ENCODE measurements at regions not wholly inside any gene's neighbourhood (a gene's known extent, or its start where the extent isn't known, plus 50 kb on each side); places are given as distances from the start of the nearest gene placed in this dataset.

DNA sequence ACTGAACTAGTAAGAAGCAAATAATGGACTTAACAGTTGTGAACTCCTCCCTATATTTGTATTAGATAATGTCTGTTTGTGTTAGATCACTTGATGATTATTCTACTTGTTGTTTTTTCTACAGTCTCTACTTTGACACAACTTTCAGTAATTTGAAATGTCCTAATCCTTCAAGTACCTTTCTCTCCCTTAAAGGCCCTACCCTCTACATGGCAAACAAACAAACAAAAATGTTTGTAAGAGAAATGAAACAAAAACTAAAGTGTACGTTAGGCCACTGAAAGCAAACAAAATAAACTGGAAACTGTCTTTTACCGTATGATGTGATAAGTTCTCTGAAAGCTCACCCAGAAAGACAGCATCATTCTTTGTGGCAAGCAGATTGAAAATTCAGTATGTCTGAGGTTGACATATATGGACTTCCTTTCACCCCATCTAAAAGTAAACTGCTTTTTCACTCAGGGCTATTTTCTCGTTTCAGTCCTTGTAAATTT, 255.9 kb upstream of the SNX7 start:
- intact Hi-C loops (cut with micrococcal nuclease), result no loop called here
- no peaks in the 10 kb centered on the region for H3K27me3 Mint-ChIP-seq (ENCODE audit: low read depth)
- H3K4me3 Mint-ChIP-seq, result no peak overlapping the region
- DNase-seq, result no peak
- H3K9me3 Mint-ChIP-seq, result no peaks in the 10 kb centered on the region
- no peaks in the 10 kb centered on the region for H3K36me3 Mint-ChIP-seq (ENCODE audit: low read depth)
- CTCF ChIA-PET, result no interaction called here
- H3K27ac Mint-ChIP-seq, result no peak overlapping the region
- H3K4me1 Mint-ChIP-seq (ENCODE audit: low read depth), result no peaks in the 10 kb centered on the region

DNA sequence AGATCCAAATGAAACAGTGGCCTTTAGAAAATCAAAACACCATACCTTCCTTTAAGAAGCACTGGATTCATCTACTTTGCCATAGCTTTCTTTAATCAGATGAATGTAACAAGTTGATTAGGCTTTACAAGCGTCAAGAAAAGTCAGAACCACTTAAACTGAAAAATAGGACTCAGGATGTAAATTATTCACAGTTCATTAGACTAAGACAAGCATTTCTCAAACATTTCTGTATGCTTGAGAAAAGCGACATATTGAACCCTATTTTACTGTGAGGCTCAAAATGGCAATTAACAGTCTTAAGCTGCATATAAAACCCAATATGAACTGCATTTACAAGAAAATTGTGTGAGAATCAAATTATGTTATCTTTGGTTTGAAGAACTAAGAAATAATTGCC, 256.7 kb upstream of the SNX7 start:
- no peaks in the 10 kb centered on the region for H3K36me3 Mint-ChIP-seq (ENCODE audit: low read depth)
- no peak overlapping the region for H3K27ac Mint-ChIP-seq
- CTCF ChIA-PET, result no interaction called here
- H3K4me3 Mint-ChIP-seq, result no peak overlapping the region
- intact Hi-C loops (cut with micrococcal nuclease), result no loop called here
- DNase-seq, result no peak
- H3K4me1 Mint-ChIP-seq (ENCODE audit: low read depth), result no peaks in the 10 kb centered on the region
- H3K27me3 Mint-ChIP-seq (ENCODE audit: low read depth), result no peaks in the 10 kb centered on the region
- no peaks in the 10 kb centered on the region for H3K9me3 Mint-ChIP-seq

DNA sequence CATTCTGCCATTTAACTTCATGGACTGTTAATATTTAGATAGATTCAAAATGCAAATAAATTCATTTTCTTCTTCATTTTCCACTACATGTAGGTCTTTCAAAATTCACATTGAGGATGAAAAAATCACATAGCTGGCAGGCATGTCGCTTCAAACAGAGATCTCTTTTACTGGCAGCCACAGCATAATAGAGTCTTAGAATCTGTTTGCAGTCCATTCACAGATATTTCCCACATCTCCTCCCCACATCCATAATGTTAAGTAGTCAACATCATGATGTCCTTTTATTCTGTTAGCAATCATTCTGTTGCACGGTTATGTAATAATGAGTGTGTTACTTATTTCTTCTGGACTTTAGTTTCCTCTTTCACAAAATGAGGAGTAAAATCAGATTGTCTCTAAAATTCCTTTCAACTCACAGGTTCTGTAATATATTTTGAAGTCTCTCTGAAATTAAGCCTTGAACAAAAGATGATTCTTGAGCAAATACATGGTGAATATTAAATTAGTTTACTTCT, 257.5 kb upstream of the SNX7 start:
- H3K9me3 Mint-ChIP-seq, result no peaks in the 10 kb centered on the region
- H3K27ac Mint-ChIP-seq, result no peak overlapping the region
- H3K4me3 Mint-ChIP-seq, result no peak overlapping the region
- no peaks in the 10 kb centered on the region for H3K4me1 Mint-ChIP-seq (ENCODE audit: low read depth)
- intact Hi-C loops (cut with micrococcal nuclease), result no loop called here
- DNase-seq, result no peak
- CTCF ChIA-PET, result no interaction called here
- no peaks in the 10 kb centered on the region for H3K27me3 Mint-ChIP-seq (ENCODE audit: low read depth)
- no peaks in the 10 kb centered on the region for H3K36me3 Mint-ChIP-seq (ENCODE audit: low read depth)

DNA sequence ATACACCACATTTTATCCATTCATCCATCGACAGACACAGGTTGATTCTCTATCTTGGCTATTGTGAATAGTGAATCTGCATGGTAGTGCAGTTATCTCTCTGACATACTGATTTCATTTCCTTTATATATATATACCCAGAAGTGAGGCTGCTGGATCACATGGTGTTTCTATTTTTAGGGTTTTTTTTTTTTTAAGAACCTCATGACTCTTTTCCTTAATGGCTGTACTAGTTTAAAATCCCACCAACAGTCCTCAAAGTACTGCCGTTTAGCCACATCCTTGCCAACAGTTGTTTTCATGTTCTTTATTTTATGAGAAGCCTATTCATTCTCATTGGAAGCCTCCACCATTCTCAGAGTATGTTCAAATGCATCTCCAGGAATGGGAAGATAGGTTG, 258.7 kb upstream of the SNX7 start:
- Mint-ChIP-seq H3K9me3 (no peaks in the 10 kb centered on the region), H3K4me3 (no peak overlapping the region), H3K27me3 (ENCODE audit: low read depth) (no peaks in the 10 kb centered on the region), H3K27ac (no peak overlapping the region), H3K36me3 (ENCODE audit: low read depth) (no peaks in the 10 kb centered on the region), H3K4me1 (ENCODE audit: low read depth) (no peaks in the 10 kb centered on the region)
- DNase-seq, result no peak
- CTCF ChIA-PET, result no interaction called here
- intact Hi-C loops (cut with micrococcal nuclease), result no loop called here

DNA sequence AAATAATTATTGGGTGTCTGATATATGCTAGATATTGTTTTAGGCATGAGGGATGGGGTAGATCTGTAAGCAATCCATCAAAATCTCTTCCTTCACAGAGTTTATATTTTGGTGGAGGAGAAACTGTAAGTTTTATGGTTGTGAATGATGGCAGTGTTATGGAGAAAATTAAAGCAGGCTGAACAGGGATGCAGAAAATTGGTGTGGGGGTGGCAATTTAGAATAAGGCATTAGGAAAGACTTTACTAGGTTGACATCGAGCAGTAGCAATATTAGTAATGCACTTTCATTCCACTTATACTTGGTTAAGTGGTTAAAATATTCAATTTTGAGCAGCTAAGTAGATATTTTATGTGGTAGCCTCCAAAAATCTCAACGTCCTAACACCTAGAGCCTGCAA, 261.1 kb upstream of the SNX7 start:
- intact Hi-C loops (cut with micrococcal nuclease), result no loop called here
- no peaks in the 10 kb centered on the region for H3K4me1 Mint-ChIP-seq (ENCODE audit: low read depth)
- H3K36me3 Mint-ChIP-seq (ENCODE audit: low read depth), result no peaks in the 10 kb centered on the region
- no peaks in the 10 kb centered on the region for H3K27me3 Mint-ChIP-seq (ENCODE audit: low read depth)
- CTCF ChIA-PET, result interaction anchor here (0.6 kb wide), 1 partner anchor 260 kb away, joined by 3 read pairs; no protein-coding TSS in a partner anchor
- H3K9me3 Mint-ChIP-seq, result no peaks in the 10 kb centered on the region
- H3K4me3 Mint-ChIP-seq, result no peak overlapping the region
- no peak for DNase-seq
- H3K27ac Mint-ChIP-seq, result no peak overlapping the region

DNA sequence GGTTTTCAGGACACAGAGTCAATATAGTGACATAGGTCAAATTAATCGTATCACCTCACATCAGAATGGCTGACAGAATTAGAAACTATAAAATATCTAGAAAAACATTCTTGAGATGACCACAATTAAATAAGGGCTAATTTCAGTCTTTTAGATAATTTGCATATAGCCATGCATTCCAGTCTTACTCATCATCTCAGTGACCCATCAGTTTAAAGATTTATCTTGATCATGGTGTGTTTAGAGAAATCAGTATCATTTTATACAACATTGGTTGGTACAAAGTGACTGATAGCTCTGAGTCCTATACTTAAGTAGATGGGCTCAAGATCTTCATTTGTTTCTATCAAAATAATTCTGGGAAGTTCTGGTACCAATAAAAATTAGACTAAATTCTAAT, 262.3 kb upstream of the SNX7 start:
- no peaks in the 10 kb centered on the region for H3K9me3 Mint-ChIP-seq
- no peaks in the 10 kb centered on the region for H3K4me1 Mint-ChIP-seq (ENCODE audit: low read depth)
- no peaks in the 10 kb centered on the region for H3K27me3 Mint-ChIP-seq (ENCODE audit: low read depth)
- H3K4me3 Mint-ChIP-seq, result no peak overlapping the region
- DNase-seq, result no peak
- intact Hi-C loops (cut with micrococcal nuclease), result no loop called here
- no peaks in the 10 kb centered on the region for H3K36me3 Mint-ChIP-seq (ENCODE audit: low read depth)
- no peak overlapping the region for H3K27ac Mint-ChIP-seq
- CTCF ChIA-PET, result no interaction called here

DNA sequence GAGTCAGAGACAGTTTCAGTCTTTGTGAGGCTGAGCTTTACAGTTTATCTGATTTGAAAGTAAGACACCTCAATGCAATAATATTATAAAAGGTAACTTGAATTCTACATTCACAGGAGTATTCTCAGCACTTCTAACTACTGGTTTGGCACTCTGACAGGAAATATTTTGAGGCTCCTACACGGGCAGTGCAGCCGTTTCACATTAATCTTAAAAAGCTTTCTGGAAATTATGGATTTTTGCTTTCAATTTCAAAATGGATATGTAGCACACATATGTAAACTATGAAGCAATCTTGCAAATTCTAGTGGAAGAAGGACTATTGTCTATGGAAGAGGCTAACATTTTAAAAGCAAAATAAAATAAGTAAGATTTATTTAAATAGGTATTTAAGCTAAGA, 262.9 kb upstream of the SNX7 start:
- no peak for DNase-seq
- Mint-ChIP-seq H3K36me3 (ENCODE audit: low read depth) (no peaks in the 10 kb centered on the region), H3K27ac (no peak overlapping the region), H3K4me1 (ENCODE audit: low read depth) (no peaks in the 10 kb centered on the region), H3K4me3 (no peak overlapping the region), H3K9me3 (no peaks in the 10 kb centered on the region), H3K27me3 (ENCODE audit: low read depth) (no peaks in the 10 kb centered on the region)
- CTCF ChIA-PET, result interaction anchor here (0.5 kb wide), 1 partner anchor 782 kb away, joined by 4 read pairs; no protein-coding TSS in a partner anchor
- intact Hi-C loops (cut with micrococcal nuclease), result no loop called here

DNA sequence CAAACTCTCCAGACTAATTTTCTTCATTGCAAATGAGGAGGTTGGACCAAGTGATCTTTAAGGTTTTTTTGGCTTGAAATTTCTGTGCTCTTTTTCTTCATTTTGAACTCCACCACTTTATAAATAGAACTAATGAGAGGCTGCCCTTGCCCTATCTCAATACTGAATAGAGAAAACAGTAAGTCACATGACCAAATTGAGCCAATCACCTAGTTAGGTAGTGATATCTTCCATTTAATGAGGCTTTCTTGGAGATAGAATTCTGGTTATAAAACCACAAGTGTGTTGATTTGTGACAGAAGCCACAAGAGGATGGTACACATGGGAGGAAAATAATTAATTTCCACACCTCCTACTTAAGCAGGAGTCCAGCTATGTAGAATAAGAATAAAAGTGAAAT, 263.4 kb upstream of the SNX7 start:
- Mint-ChIP-seq H3K9me3 (no peaks in the 10 kb centered on the region), H3K36me3 (ENCODE audit: low read depth) (no peaks in the 10 kb centered on the region), H3K4me3 (no peak overlapping the region), H3K27ac (no peak overlapping the region), H3K27me3 (ENCODE audit: low read depth) (no peaks in the 10 kb centered on the region), H3K4me1 (ENCODE audit: low read depth) (no peaks in the 10 kb centered on the region)
- intact Hi-C loops (cut with micrococcal nuclease), result no loop called here
- CTCF ChIA-PET, result no interaction called here
- no peak for DNase-seq

DNA sequence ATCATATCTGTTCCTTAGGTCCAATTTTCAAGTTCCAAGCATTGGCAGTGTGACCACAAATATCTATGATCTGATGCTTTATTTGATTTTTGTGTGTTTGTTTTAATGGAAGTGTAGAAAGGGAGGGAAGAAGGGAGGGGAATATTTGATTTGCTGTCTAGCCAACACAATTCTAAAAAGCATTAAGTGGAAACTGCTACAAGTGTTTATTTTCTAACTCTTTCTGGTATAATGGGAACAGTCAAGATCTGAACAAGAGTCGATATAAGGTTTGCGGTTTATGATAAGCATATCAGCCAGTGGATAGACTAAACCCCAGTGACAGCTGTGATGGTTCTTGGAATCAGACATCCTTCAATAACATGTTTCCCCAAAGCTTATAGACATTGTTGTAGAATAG, 267.8 kb upstream of the SNX7 start:
- intact Hi-C loops (cut with micrococcal nuclease), result no loop called here
- DNase-seq, result no peak
- H3K27me3 Mint-ChIP-seq (ENCODE audit: low read depth), result no peaks in the 10 kb centered on the region
- CTCF ChIA-PET, result no interaction called here
- no peaks in the 10 kb centered on the region for H3K4me1 Mint-ChIP-seq (ENCODE audit: low read depth)
- H3K4me3 Mint-ChIP-seq, result no peak overlapping the region
- H3K27ac Mint-ChIP-seq, result no peak overlapping the region
- H3K36me3 Mint-ChIP-seq (ENCODE audit: low read depth), result no peaks in the 10 kb centered on the region
- H3K9me3 Mint-ChIP-seq, result no peaks in the 10 kb centered on the region

DNA sequence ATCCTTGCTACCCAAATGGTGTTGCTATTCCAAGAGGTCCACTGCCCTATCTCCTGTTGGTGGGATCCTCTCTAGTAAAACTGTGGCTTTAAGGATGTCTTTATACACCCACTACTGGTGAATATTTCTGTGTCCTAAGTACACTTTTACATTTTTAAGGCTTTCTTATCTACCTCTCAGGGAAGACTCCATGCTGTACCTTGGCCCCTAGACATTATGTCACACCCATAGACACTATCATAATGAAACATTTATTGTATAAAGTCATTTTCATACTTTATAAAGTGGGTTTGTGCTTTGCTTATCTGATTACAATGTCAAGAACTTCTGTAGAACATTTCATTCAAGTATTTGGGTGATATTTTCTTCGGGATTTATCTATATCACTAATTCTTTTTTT, 270.3 kb upstream of the SNX7 start:
- peaks cover 6% of the 10 kb centered on the region for H3K4me1 Mint-ChIP-seq (ENCODE audit: low read depth)
- no peak overlapping the region for H3K27ac Mint-ChIP-seq
- CTCF ChIA-PET, result no interaction called here
- H3K4me3 Mint-ChIP-seq, result no peak overlapping the region
- no peaks in the 10 kb centered on the region for H3K9me3 Mint-ChIP-seq
- intact Hi-C loops (cut with micrococcal nuclease), result no loop called here
- no peak for DNase-seq
- no peaks in the 10 kb centered on the region for H3K36me3 Mint-ChIP-seq (ENCODE audit: low read depth)
- H3K27me3 Mint-ChIP-seq (ENCODE audit: low read depth), result no peaks in the 10 kb centered on the region

DNA sequence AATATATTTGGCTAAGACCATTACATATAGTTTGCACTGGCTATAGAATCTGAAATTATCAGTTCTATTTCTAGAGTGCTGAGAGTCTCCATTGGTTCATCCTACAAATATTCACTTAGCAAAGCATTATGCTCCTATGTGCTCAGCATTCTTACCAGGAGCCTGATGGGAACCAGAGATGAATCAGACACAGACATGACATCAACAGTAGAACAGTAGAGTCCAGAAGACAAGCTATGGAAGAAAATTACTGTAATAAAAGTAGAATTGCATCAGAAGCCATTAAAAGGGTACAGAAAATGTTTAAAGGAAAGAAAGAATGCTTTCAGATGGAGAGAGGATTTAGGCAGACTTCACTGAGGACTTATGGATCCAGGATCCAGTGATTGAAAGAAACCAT, 271.7 kb upstream of the SNX7 start:
- H3K36me3 Mint-ChIP-seq (ENCODE audit: low read depth), result no peaks in the 10 kb centered on the region
- no peaks in the 10 kb centered on the region for H3K27me3 Mint-ChIP-seq (ENCODE audit: low read depth)
- no peak overlapping the region for H3K4me3 Mint-ChIP-seq
- H3K27ac Mint-ChIP-seq, result no peak overlapping the region
- H3K4me1 Mint-ChIP-seq (ENCODE audit: low read depth), result peaks cover 6% of the 10 kb centered on the region
- CTCF ChIA-PET, result no interaction called here
- H3K9me3 Mint-ChIP-seq, result no peaks in the 10 kb centered on the region
- intact Hi-C loops (cut with micrococcal nuclease), result no loop called here
- no peak for DNase-seq

DNA sequence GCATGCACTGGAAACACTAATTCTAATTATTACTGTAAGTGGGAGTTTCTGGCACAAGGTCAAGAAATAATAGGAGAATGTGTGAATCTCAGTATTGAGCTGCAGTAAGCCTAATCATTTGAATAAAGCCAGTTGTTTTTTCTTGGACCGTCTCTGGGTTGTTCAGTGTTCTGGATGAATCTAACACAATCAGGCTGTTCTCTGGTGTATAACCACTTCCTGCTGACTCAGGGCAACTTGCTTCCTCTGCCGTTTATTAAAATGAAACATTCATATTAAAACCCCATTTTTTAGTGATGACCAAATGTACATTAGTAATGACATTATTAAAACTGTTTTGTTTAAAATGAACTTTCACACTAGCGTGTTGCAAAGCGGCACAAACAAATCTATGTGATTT, 273.1 kb upstream of the SNX7 start:
- CTCF ChIA-PET, result no interaction called here
- intact Hi-C loops (cut with micrococcal nuclease), result no loop called here
- Mint-ChIP-seq H3K27me3 (ENCODE audit: low read depth) (no peaks in the 10 kb centered on the region), H3K9me3 (no peaks in the 10 kb centered on the region), H3K4me3 (no peak overlapping the region), H3K36me3 (ENCODE audit: low read depth) (no peaks in the 10 kb centered on the region), H3K4me1 (ENCODE audit: low read depth) (peaks cover 6% of the 10 kb centered on the region), H3K27ac (no peak overlapping the region)
- no peak for DNase-seq

DNA sequence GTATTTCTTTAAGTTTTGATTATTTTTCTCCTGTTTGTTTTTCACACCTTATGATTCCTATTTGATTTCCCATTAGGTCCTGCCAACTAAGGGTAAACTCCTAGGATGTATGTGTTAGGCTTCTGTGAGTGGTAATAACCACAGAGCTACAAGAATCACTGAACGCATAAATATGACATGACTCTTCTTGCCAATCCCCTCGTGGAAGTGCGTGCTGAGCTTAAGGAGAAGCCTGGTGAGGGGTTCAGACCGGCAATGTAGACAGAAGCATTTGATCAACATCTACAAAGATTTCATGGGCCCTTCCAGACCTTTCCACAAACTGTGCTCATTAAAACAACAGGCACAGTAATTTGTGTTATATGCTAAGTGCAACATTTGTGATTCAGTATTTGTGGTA, 273.8 kb upstream of the SNX7 start:
- Mint-ChIP-seq H3K27me3 (ENCODE audit: low read depth) (no peaks in the 10 kb centered on the region), H3K4me3 (no peak overlapping the region), H3K27ac (no peak overlapping the region), H3K36me3 (ENCODE audit: low read depth) (no peaks in the 10 kb centered on the region), H3K4me1 (ENCODE audit: low read depth) (peaks cover 6% of the 10 kb centered on the region), H3K9me3 (no peaks in the 10 kb centered on the region)
- DNase-seq, result no peak
- CTCF ChIA-PET, result no interaction called here
- intact Hi-C loops (cut with micrococcal nuclease), result no loop called here

Measured in activated naive CD4-positive, alpha-beta T cell treated with anti-CD3 and anti-CD28 coated beads for 36 hours (primary cell).